ENCODE measurements at regions not wholly inside any gene's neighbourhood (a gene's known extent, or its start where the extent isn't known, plus 50 kb on each side); places are given as distances from the start of the nearest gene placed in this dataset.

GRCh38 chr3:74302281-74302680 lies 312.2 kb downstream of the CNTN3 start:
- TF ChIP-seq CTCF (IDR thresholded peaks at IDR 0.05; ENCODE audit: low read length): no peak
- TF ChIP-seq EZH2phosphoT487 (IDR thresholded peaks at IDR 0.05; ENCODE audit: low read length): no peak
